K562 (cell line): ENCODE measurements at regions not wholly inside any gene's neighbourhood (a gene's known extent, or its start where the extent isn't known, plus 50 kb on each side); places are given as distances from the start of the nearest gene placed in this dataset.

Experiments
- ATAC-seq: fragments of 200-7000 bp; cut with Tn5 transposase; 3 replicates; pipeline ENCODE4 v1.9.1; 2020; ENCODE audit warnings: moderate library complexity
- BruUV-seq: library from RNA; stranded (reverse); fragments of 400-500 nt; replicated peaks from 2 replicates; lab custom pipeline; 2021; lab: Mats Ljungman, UMichigan
- CTCF ChIA-PET: fragments of 300-600 bp; formaldehyde crosslinking; extraction: SDS; loops from one replicate; lab custom pipeline; 2021; ENCODE audit warnings: low intra/inter-chr PET ratio; lab: Yijun Ruan, JAX
- POLR2A ChIA-PET: fragments of 300-600, 350-650 bp; sonication (Branson Sonifier 250); formaldehyde crosslinking; extraction: SDS; loops from one replicate; lab custom pipeline; 2021; ENCODE audit warnings: antibody characterized with exemption, inconsistent platforms; lab: Yijun Ruan, JAX
- DNase-seq, 4 experiments: peaks; one replicate each; pipeline versions ENCODE4 v3.0.0 to v3.0.0-alpha.2; 2011 to 2018; ENCODE audit warnings: low spot score in 3 of 4, mixed read lengths in 3 of 4; ENCODE audit errors: extremely low read depth in 1 of 4
- FAIRE-seq: peaks from 2 replicates; lab custom pipeline; 2011; peaks lifted over from hg19 to GRCh38; lab: Jason Lieb, UNC
- H2AFZ ChIP-seq: 2 replicates; pipeline ENCODE4 v1.6.0; 2011; ENCODE audit warnings: low read depth, low read length, control low read depth, inconsistent platforms
- H3K27ac ChIP-seq: fragments of 200-600 bp; 3 replicates; pipeline ENCODE4 v1.8.0; 2011; ENCODE audit warnings: low read depth, mild to moderate bottlenecking, control low read depth, inconsistent platforms, low read length, moderate library complexity, mixed read lengths; ENCODE audit errors: extremely low read depth
- H3K27me3 ChIP-seq, 2 experiments: fragments of 300-600 bp in 1 of 2; 2 replicates in 1 of 2; 3 replicates in 1 of 2; pipeline versions ENCODE4 v1.6.0 to v1.8.0; 2011; ENCODE audit warnings: inconsistent platforms in 2 of 2, low read length in 2 of 2, mild to moderate bottlenecking in 1 of 2, mixed read lengths in 1 of 2, moderate library complexity in 1 of 2; ENCODE audit not compliant: control insufficient read depth in 2 of 2, insufficient read depth in 2 of 2
- H3K36me3 ChIP-seq: fragments of 300-600 bp; 3 replicates; pipeline ENCODE4 v1.8.0; 2011; ENCODE audit warnings: mild to moderate bottlenecking, low read length, inconsistent platforms; ENCODE audit not compliant: control insufficient read depth, insufficient read depth
- H3K4me1 ChIP-seq, 2 experiments: fragments of 200-600 bp in 1 of 2; replicated peaks in 1 of 2; 2 replicates in 1 of 2; 3 replicates in 1 of 2; pipeline versions ENCODE4 v1.5.1 to v1.8.0; 2011; ENCODE audit warnings: inconsistent platforms in 2 of 2, low read length in 2 of 2, mild to moderate bottlenecking in 1 of 2, mixed read lengths in 1 of 2, moderate library complexity in 1 of 2; ENCODE audit not compliant: control insufficient read depth in 2 of 2, insufficient read depth in 2 of 2
- H3K4me2 ChIP-seq: 2 replicates; pipeline ENCODE4 v1.6.1; 2011; ENCODE audit warnings: low read length, control low read depth, inconsistent platforms, mixed read lengths; ENCODE audit not compliant: insufficient read depth
- H3K4me3 ChIP-seq: fragments of 200-600 bp; sonication (generic), shearing (Covaris generic); 2 replicates; pipeline ENCODE4 v1.5.1; 2016; ENCODE audit warnings: control low read depth, inconsistent platforms
- H3K79me2 ChIP-seq: fragments of 200-600 bp; 3 replicates; pipeline ENCODE4 v1.8.0; 2011; ENCODE audit warnings: low read length, inconsistent platforms; ENCODE audit not compliant: control insufficient read depth, insufficient read depth
- H3K9ac ChIP-seq, 2 experiments: 2 replicates each; pipeline versions ENCODE4 v1.6.0 to v1.6.1; 2011; ENCODE audit warnings: low read depth in 2 of 2, low read length in 2 of 2, control low read depth in 1 of 2, inconsistent platforms in 1 of 2, mild to moderate bottlenecking in 1 of 2, mixed read lengths in 1 of 2; ENCODE audit not compliant: insufficient read depth in 1 of 2
- H3K9me1 ChIP-seq: one replicate; pipeline ENCODE4 v1.6.0; 2011; ENCODE audit warnings: inconsistent platforms, mild to moderate bottlenecking, low read length, moderate library complexity; ENCODE audit not compliant: control insufficient read depth, insufficient read depth
- H3K9me3 ChIP-seq: replicated peaks from 2 replicates; pipeline ENCODE4 v1.5.1; 2011; ENCODE audit warnings: low read depth, low read length, inconsistent platforms; ENCODE audit not compliant: control insufficient read depth, insufficient read depth
- H4K20me1 ChIP-seq: replicated peaks from 2 replicates; pipeline ENCODE4 v1.6.1; 2011; ENCODE audit warnings: low read length, inconsistent platforms, mixed read lengths; ENCODE audit not compliant: control insufficient read depth, insufficient read depth
- ARID1B ChIP-seq: fragments of 450-650 bp; IDR thresholded peaks from 2 replicates; pipeline ENCODE4 v1.6.1; 2016; ENCODE audit warnings: antibody characterized with exemption, mild to moderate bottlenecking, inconsistent platforms
- CEBPB ChIP-seq: fragments of 450-650 bp; IDR thresholded peaks from 2 replicates; pipeline ENCODE4 v1.6.1; 2016; ENCODE audit warnings: missing genetic modification characterization, missing compliant biosample characterization
- CEBPG ChIP-seq, 3 experiments: fragments of 200-800 bp in 1 of 3; sonication (Bioruptor generic) in 1 of 3; sonication (generic) in 1 of 3; formaldehyde crosslinking in 1 of 3; IDR thresholded peaks in 2 of 3; conservative IDR thresholded peaks in 1 of 3; 2 replicates each; pipeline versions ENCODE4 v1.6.1 to v1.8.0; 2016 to 2022; ENCODE audit warnings: missing compliant biosample characterization in 2 of 3, missing genetic modification characterization in 2 of 3, mild to moderate bottlenecking in 1 of 3, missing genetic modification reagents in 1 of 3
- HLTF ChIP-seq: fragments of 450-650 bp; IDR thresholded peaks from 2 replicates; pipeline ENCODE4 v1.6.1; 2016
- KLF6 ChIP-seq: fragments of 250-450 bp; sonication (Bioruptor Pico); IDR thresholded peaks from 2 replicates; pipeline ENCODE4 v1.4.0; 2020; ENCODE audit warnings: mild to moderate bottlenecking, moderate library complexity, borderline replicate concordance
- TCF7 ChIP-seq: sonication (generic); IDR thresholded peaks from 2 replicates; pipeline ENCODE4 v1.6.1; 2016; ENCODE audit warnings: antibody characterized with exemption, borderline replicate concordance
- YBX1 ChIP-seq: fragments of 450-650 bp; IDR thresholded peaks from 2 replicates; pipeline ENCODE4 v1.7.1; 2016; ENCODE audit warnings: mild to moderate bottlenecking
- ZNF668 ChIP-seq: fragments of 250-450 bp; sonication (Bioruptor Pico); IDR thresholded peaks from 2 replicates; pipeline ENCODE4 v1.8.0; 2022; ENCODE audit warnings: mild to moderate bottlenecking, inconsistent platforms
- whole genome bisulfite sequencing: fragments of 100-300 bp; shearing (Covaris generic); methylation state at CpG from one replicate; pipeline ENCODE4 v1.1.6; 2016; ENCODE audit warnings: low coverage, mixed read lengths; ENCODE audit not compliant: insufficient coverage; ENCODE audit errors: missing lambda C conversion rate; 5-methylcytosine and 5-hydroxymethylcytosine counted together
- in situ Hi-C: fragments of 300-500 bp; cut with MboI; formaldehyde crosslinking; loops from 4 replicates; pipeline ENCODE4 v1.15.0; 2018; ENCODE audit warnings: inconsistent platforms, mixed read lengths
- intact Hi-C: fragments of 100-400 bp; cut with micrococcal nuclease; formaldehyde crosslinking; loops from 2 replicates; pipeline ENCODE4 v1.14.2; 2022
- TF ChIP-seq, protein P1 (sequence below): fragments of 250-450 bp; sonication (Bioruptor Pico); IDR thresholded peaks from 2 replicates; pipeline ENCODE4 v1.5.0; 2021; ENCODE audit warnings: mild to moderate bottlenecking, moderate library complexity
- TF ChIP-seq, protein P2 (sequence below): fragments of 250-450 bp; sonication (Bioruptor Pico); IDR thresholded peaks from 2 replicates; pipeline ENCODE4 v1.4.0; 2020

DNA sequence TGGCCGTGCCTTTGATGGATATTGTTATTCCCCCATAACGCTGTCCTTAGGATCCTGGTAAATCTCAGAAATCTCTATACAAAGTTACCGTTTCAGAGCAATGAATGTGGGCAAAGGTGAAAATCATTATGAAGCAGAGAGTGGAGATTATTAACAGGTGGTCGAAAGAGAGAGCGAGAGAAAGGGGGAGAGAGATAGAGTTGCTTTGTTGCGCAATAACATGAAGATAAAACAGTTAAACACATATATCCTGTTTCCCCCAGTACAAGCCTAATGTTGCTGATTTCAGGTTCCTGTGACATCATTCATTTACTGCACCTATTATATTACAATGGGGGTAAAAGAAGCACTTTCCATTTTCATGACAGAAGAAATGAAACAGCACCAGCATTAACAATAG is 535.4 kb upstream of the RBFOX1 start:
- in situ Hi-C loops = no loop called here
- WGBS = 0% methylated on average over 6 of the region's 6 CpGs

More for the DNA sequence above, 535.4 kb upstream of the RBFOX1 start:
- Histone ChIP-seq H3K4me1 (no peaks in the 10 kb centered on the region), H3K9ac (no peak overlapping the region), H3K9me1 (no peaks in the 10 kb centered on the region), H3K27me3 (peaks cover 0 to 2% of the 10 kb centered on the region in 2 experiments; a peak in 2 of 5 replicates), H3K4me3 (no peak overlapping the region), H3K9me3 (no peaks in the 10 kb centered on the region), H3K27ac (no peak overlapping the region), H3K4me2 (no peak overlapping the region), H4K20me1 (no peaks in the 10 kb centered on the region), H2AFZ (no peak overlapping the region), H3K79me2 (no peaks in the 10 kb centered on the region), H3K36me3 (no peaks in the 10 kb centered on the region)
- FAIRE-seq = no peak
- TF ChIP-seq KLF6 (CRISPR knock-in tag) = no peak
- no peak for TF ChIP-seq YBX1
- TF ChIP-seq, protein P1, sequence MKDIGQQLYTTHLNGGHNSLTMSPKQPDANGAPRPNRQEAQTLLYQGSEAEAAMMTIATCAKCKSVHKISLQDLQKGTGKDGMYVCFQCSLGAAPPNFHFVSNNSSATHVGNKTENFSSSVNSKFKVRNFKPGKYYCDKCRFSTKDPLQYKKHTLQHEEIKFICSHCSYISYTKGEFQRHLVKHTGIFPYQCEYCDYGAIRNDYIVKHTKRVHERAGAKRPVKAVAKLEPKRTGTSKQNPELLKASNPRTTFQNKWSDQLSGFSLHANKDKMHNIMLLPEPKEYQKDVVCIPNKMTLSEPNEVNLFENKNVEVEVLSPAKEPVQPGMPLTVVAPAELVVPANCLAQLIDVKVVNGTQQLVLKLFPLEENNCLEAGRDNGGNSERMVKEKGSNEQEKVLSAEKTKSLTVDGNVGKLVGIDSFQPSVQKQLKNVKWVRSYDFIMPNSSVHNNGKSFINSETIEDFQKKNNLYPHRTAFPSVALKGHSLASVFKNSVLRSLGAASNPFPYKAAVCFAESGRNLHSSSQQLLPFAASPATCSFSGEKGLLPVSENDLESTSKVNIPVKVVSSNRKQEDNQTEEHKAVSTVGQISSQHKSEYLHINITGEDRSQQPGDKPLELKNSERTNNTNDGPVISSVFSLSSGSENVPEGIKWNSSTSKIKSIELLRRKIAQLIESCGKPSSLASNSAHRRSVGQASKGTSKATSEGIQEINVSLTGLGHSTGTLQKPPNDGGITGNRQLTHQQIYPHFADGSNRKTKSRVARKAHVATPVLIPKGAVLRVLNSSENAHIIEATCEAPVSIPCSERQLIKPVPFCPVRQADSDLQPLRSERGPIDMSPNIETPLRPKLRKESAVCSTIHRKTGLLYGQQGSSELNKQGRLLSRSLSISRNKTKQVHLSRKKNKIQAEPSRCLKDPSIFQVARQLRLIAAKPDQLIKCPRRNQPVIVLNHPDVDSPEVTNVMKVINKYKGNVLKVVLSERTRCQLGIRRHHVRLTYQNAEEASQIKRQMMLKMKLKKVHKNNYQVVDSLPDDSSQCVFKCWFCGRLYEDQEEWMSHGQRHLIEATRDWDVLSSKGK (CRISPR knock-in tag) = no peak
- no peak for TF ChIP-seq CEBPG (CRISPR knock-in tag; IDR thresholded peaks at IDR 0.05)
- TF ChIP-seq CEBPG (tag; conservative IDR thresholded peaks at IDR 0.05 in 1 of 2, IDR thresholded peaks at IDR 0.05 in 1 of 2) = peak; percentile 20 to 91; a peak in 3 of 4 replicates
- TF ChIP-seq ARID1B = no peak
- no peak for TF ChIP-seq ZNF668
- TF ChIP-seq, protein P2, sequence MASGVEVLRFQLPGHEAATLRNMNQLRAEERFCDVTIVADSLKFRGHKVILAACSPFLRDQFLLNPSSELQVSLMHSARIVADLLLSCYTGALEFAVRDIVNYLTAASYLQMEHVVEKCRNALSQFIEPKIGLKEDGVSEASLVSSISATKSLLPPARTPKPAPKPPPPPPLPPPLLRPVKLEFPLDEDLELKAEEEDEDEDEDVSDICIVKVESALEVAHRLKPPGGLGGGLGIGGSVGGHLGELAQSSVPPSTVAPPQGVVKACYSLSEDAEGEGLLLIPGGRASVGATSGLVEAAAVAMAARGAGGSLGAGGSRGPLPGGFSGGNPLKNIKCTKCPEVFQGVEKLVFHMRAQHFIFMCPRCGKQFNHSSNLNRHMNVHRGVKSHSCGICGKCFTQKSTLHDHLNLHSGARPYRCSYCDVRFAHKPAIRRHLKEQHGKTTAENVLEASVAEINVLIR (CRISPR knock-in tag) = no peak
- TF ChIP-seq CEBPB (tag) = peak; percentile 86
- no peak for TF ChIP-seq HLTF
- no peak for TF ChIP-seq TCF7
- no peak for ATAC-seq
- no TSS peak for BruUV-seq
- intact Hi-C loops = no loop called here
- ChIA-PET POLR2A (no interaction called here), CTCF (no interaction called here)
- DNase-seq = no peak
